Erythroblast (primary cell): ENCODE measurements at regions not wholly inside any gene's neighbourhood (a gene's known extent, or its start where the extent isn't known, plus 50 kb on each side); places are given as distances from the start of the nearest gene placed in this dataset.
A peak's percentile ranks its signal among the peaks of the same experiment; 100 is the strongest.
"Not testable (repeated sequence)": the region's sequence is repeated elsewhere in the genome, so short reads cannot be mapped to it uniquely, and the experiment has no call there.

Source experiments
- DNase-seq, 2 experiments: peaks; one replicate each; lab custom pipeline; 2025; lab: John Stamatoyannopoulos, UW
- GATA1 ChIP-seq: IDR thresholded peaks from 2 replicates; pipeline ENCODE4 v1.6.1; 2011; ENCODE audit warnings: low read depth, mild to moderate bottlenecking, control low read depth, low read length, moderate library complexity
- POLR2A ChIP-seq: IDR thresholded peaks from 2 replicates; pipeline ENCODE4 v1.6.1; 2011; ENCODE audit warnings: mild to moderate bottlenecking, low read length

DNA sequence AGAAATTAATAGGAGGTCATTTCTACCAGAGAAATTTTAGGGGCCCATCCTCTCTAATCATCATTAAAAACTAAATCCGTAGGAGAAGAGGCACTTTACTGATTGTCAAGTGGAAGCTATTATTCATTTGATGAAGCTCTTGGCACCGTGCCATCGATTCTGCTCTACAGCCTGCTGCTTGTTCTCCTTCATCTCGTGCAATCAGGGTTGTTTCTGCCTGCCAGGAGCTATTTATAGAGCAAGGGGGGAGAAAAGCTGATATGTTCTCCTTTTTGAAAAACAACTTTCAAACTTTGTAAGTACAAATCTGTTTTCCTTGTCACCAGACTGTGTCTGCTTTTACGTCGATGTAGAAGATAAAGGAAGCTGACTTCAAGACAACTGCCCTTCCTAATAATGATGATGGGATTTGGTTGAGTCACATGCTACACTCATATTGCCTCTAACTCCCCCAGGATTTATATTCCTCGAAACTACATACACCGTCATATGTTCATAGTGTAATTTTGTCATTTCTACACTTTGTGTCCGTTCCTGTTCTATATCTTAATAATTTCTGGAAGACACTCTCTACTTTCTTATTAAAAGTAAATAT is 169.6 kb upstream of the LHX8 start:
- DNase-seq = peak in 1 of 2 experiments; percentile 4
- TF ChIP-seq GATA1 (no peak), POLR2A (no peak)

DNA sequence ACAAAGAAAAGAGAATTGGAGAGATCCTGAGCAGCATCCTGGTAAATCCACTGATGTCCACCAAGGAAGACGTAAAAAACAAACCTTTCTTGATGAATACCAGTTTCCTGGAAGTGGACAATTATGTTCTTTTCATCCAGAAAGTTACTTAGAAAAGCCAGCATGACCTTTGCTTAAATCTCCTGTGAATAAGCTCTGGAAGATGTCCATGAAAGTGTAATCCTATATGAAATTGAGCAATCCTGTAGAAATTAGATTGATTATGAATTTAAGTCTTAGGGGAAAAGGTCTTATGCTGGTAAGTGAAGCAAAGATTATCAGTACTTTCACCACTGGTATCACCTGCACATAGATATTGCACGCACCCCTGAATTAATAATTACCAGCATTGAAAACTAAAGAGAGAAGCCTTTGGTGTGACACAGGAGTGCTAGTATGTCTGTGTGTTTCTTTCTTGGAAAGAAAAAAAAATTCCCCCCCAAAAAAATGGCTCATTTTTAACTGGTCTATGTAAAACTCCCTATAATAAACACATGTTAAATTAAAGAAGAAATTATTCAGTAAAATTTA is 164.5 kb upstream of the LHX8 start:
- TF ChIP-seq POLR2A (no peak), GATA1 (no peak)
- no peak for DNase-seq

DNA sequence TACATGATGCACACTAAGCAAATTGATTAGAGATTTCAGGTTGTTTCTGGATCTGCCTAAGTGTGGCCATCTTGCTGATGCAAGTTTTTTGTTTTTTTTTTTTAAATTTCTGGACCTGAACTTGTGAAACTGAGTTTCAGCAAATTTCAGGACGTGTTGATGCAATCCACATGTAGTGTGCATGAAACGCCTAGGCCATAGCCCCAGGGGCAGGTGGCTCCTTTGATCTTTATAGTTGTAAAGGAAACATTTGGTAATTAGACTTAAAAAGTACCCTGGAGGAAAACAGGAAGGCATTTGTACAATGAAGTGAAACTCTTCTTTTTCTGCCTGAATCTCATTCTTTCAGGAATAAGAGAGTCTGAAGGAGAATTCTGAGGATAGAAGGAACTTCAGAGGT is 162.2 kb upstream of the LHX8 start:
- DNase-seq = no peak
- no peak for TF ChIP-seq GATA1
- no peak for TF ChIP-seq POLR2A

DNA sequence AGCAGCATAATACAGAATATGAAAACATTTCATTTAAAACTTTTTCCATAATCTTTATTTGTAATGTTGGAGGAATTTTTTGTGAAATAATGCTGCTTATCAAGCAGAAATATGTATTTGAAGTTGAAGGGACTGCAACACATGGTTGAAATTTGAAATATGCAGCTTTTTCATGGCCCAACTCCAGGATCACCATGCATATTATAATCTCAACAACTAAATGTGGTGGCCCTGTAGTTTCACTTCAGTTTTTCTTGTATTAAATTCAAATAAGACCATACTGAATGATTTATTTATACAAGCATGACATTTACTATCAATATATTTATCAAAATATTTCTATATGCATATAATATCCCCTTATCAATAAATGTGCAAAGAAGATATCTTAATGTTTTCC is 157.7 kb upstream of the LHX8 start:
- TF ChIP-seq GATA1 = no peak
- TF ChIP-seq POLR2A = no peak
- DNase-seq = no peak

DNA sequence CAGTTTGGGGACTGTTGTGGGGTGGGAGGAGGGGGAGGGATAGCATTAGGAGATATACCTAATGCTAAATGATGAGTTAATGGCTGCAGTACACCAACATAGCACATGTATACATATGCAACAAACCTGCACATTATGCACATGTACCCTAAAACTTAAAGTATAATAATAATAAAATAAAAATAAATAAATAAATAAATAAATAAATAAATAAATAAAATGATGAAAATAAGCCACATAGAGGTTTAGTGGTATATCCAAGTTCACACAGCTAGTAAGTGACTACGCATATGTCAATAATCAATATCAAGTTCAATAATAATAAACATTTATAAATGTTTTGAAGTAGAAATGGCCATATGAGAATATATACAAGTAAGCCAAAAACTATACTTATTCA is 141.7 kb upstream of the LHX8 start:
- DNase-seq = not testable (repeated sequence)

DNA sequence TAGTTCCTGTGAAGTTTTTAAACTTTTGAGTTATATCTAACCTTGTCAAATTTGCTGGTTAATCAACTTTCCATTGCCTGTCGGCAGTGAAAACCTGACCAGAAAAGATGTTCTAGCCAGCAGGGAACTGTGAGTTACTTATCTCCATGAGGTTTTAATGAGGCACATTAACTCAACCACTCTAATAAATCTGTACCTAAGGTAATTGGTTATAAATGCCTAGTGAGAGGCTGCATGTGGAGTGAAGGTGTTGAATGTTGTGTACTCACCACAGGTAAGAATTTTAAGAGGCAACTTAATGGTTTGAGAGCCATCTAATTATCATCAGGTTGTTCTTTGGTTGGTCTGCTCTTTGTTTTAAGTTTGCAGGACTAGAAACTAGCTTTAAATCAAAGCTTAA is 138.4 kb upstream of the LHX8 start:
- no peak for DNase-seq
- TF ChIP-seq POLR2A = no peak
- no peak for TF ChIP-seq GATA1

DNA sequence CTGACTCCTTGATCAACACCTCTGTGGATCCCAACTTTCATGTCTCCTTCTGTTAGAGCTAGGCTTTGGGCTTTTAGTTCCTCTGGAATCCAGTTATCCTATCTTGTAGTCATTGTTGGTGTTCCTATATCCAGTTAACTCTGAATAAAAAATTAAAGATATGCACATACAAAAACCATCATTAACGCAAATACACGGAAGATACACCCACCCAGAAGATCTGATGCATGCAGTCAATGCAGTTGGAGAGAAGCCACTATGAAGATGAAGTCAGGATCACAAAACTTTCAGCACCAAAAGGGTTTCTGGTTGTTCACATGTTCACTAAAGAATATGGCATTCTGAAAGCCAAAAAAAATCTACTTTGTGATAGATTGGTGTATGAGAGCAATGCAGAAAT is 123.6 kb upstream of the LHX8 start:
- no peak for DNase-seq
- TF ChIP-seq POLR2A (no peak), GATA1 (no peak)

DNA sequence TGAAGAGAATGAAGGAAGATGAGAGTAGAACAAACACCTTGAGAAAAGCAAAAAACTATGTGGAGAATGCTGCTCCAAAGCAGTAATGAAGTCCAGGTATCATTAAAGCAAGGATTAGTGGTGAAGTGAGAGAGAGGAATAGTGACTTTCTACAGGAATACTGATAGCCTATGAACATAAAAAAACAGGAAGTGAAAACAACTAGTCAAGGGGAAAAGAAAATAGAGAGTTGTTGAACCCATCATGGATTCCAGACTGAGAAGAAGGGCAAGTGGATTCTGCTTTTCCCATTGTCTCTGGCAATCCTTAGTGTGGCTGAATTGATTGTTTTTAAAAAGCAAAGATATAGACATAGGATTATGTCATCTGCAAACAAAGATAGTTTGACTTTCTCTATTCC is 119.9 kb upstream of the LHX8 start:
- no peak for DNase-seq
- TF ChIP-seq GATA1 (no peak), POLR2A (no peak)

DNA sequence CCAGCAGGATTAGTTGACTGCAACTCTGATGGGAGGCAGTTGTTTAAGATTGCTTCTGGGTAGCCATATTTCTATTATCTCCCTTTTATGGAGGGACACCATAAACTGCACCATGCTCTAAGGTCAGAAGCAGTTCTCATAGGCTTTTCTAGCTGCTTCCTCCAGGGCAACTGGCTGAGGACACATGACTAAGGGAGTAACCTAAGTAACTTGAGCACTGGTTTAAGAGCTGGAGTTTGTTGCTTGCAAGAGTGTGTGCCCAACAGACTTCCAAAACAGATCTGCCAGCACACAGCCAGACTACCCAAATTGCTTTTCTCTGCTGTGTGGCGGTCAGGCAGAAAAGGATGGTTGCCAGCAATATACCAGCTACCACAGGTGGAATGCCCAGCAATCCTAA is 111.2 kb upstream of the LHX8 start:
- DNase-seq = no peak

DNA sequence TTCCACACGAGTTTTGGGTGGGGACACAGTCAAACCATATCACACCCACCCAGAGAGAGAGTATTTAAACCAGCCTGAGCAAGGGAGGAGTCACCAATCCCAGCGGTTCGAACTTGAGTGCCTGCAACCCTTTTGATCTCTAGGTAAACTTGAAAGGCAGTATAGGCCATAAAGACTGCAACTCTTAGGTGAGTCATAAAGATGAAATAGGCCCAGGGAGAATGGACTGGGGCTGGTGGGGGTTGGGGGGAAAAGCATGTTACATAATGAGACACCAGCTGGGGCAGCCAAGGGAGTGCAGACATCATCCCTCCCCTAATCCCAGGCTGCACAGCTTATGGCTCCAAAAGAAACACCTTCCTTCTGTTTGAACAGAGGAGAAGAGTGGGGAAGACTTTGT is 99.8 kb upstream of the LHX8 start:
- TF ChIP-seq GATA1 = no peak
- no peak for TF ChIP-seq POLR2A
- DNase-seq = no peak

More for the DNA sequence above, 111.2 kb upstream of the LHX8 start:
- no peak for TF ChIP-seq POLR2A
- TF ChIP-seq GATA1 = no peak

DNA sequence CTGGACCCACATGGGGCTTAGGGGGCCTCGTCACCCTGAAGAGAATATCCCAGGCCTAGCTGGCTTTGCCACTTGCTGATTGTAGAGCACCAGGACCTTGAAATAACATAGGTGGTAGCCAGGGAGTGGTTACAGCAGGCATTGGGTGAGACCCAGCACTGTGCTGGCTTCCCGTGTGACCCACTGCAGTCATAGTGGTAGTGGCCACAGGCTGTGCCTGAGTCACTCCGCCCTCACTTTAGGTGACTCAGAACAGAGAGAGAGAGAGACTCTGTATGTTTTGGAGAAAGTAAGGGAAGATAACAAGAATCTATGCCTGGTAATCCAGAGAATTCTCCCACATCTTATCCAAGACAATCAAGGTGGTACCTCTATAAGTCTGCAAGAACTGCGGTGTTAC is 98.7 kb upstream of the LHX8 start:
- DNase-seq = no peak
- TF ChIP-seq POLR2A = no peak
- no peak for TF ChIP-seq GATA1

DNA sequence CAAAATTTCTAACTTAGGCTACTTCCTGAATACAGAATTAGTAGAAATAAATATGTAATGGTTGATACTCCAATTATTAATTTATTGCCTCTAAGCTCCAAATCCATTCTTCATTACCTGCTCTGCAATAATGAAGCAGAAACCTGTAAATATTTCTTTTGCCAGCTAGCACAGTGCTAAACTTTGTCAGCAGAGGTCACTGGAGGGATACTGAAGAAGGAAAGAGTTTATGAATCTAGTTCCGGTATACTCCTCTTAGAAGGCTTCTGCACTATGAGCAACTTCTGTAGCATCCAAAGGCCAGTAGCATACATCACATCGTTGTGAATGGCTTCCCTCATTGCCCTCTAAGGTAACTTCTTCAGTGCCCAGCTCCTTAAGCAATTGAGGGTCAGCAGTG is 81.0 kb upstream of the LHX8 start:
- no peak for DNase-seq
- TF ChIP-seq POLR2A = no peak
- no peak for TF ChIP-seq GATA1

DNA sequence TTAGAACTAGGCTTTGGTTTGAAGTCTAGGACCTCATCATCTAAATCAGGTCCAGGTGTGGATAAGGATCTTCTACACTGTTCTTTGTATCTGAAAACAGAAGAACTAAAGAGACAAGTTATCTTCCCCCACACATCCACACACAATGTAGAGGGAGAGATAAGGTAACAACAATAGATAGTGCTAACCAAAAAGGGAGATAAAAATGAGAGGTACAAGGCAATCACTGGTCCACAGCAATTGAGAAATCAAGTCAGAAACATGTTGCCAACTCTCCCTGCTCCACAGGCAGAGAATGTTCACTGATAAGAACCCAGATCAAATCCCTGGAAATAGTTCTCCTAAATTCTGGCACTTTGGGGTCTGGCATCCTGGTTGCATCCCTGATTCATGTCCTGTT is 75.8 kb upstream of the LHX8 start:
- TF ChIP-seq GATA1 (no peak), POLR2A (no peak)
- no peak for DNase-seq

DNA sequence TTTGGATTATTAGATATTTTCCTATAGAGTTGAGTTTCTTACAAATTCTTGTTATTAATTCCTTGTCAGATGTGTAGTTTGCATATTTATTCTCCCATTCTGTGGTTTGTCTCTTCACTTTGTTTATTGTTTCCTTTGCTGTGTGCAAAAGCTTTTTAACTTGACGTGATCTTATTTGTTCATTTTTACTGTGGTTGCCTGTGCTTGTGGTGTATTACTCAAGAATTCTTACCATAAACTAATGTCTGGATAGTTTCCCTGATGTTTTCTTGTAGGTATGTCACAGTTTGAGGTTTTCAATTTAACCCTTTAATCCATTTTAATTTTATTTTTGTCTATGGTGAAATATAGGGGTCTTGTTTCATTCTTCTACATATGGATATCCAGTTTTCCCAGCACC is 72.1 kb upstream of the LHX8 start:
- TF ChIP-seq POLR2A (no peak), GATA1 (no peak)
- no peak for DNase-seq

DNA sequence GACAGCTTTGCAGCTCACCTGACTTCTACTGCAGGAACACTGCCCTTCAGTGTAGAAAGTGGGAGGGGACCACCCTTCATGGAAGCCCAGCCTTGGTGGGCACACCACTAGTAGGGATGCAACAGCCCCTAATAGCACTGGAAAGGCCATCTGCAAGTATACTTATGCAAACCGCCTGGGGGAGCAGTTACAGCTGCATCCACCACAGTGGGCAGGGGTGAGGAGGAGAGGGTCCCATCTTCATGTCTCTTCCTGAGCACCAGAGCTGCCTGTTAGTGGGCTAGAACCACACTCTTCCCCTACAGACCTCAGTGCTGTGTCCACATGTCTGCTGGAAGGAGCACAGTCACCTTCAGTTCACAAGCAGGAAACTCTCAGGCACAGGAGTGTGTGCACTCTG is 66.2 kb upstream of the LHX8 start:
- DNase-seq = no peak
- TF ChIP-seq GATA1 (no peak), POLR2A (no peak)
